OCI-LY7 (cell line): ENCODE measurements at regions not wholly inside any gene's neighbourhood (a gene's known extent, or its start where the extent isn't known, plus 50 kb on each side); places are given as distances from the start of the nearest gene placed in this dataset.

ENCODE experiments used
- CTCF ChIP-seq: fragments of 200-600 bp; sonication (generic); conservative IDR thresholded peaks from 2 replicates; pipeline ENCODE4 v1.5.1; 2014; ENCODE audit warnings: mild to moderate bottlenecking, antibody characterized with exemption, low read length, moderate library complexity, mixed read lengths
- EZH2phosphoT487 ChIP-seq: fragments of 200-600 bp; sonication (generic); IDR thresholded peaks from 2 replicates; pipeline ENCODE4 v1.6.1; 2018; ENCODE audit warnings: low read depth, borderline replicate concordance, mild to moderate bottlenecking, mixed run types, antibody characterized with exemption, low read length, moderate library complexity, mixed read lengths

- no peak for TF ChIP-seq CTCF
- no peak for TF ChIP-seq EZH2phosphoT487
Observed at GRCh38 chr6:168860341-168860740, 393.3 kb downstream of the THBS2 start.
